K562 (cell line): ENCODE measurements at regions not wholly inside any gene's neighbourhood (a gene's known extent, or its start where the extent isn't known, plus 50 kb on each side); places are given as distances from the start of the nearest gene placed in this dataset.

Source experiments
- BCL6 ChIP-seq: fragments of 250-450 bp; sonication (Bioruptor Pico); IDR thresholded peaks from 2 replicates; pipeline ENCODE4 v1.4.0; 2020
- BDP1 ChIP-seq: IDR thresholded peaks from 3 replicates; pipeline ENCODE4 v1.6.1; 2011; ENCODE audit not compliant: insufficient read length, insufficient read depth
- CEBPZ ChIP-seq: fragments of 150-350 bp; IDR thresholded peaks from 2 replicates; pipeline ENCODE4 v1.6.1; 2014; ENCODE audit warnings: low read depth, mild to moderate bottlenecking, low read length, borderline replicate concordance
- FOXJ3 ChIP-seq: sonication (generic); formaldehyde crosslinking; IDR thresholded peaks from 2 replicates; pipeline ENCODE4 v1.4.0; 2020; ENCODE audit warnings: mild to moderate bottlenecking, missing genetic modification reagents
- FOXP1 ChIP-seq: sonication (generic); formaldehyde crosslinking; IDR thresholded peaks from 2 replicates; pipeline ENCODE4 v1.8.0; 2022; ENCODE audit warnings: mild to moderate bottlenecking, missing genetic modification reagents
- LCOR ChIP-seq: sonication (generic); formaldehyde crosslinking; IDR thresholded peaks from 2 replicates; pipeline ENCODE4 v1.8.0; 2022; ENCODE audit warnings: mild to moderate bottlenecking, missing genetic modification reagents
- PBX2 ChIP-seq, 2 experiments: IDR thresholded peaks in 1 of 2; conservative IDR thresholded peaks in 1 of 2; 2 replicates each; pipeline ENCODE4 v1.6.1; 2016; ENCODE audit warnings: low read depth in 2 of 2, mild to moderate bottlenecking in 1 of 2, missing compliant biosample characterization in 1 of 2, missing genetic modification characterization in 1 of 2, moderate library complexity in 1 of 2
- RERE ChIP-seq: sonication (generic); formaldehyde crosslinking; IDR thresholded peaks from 2 replicates; pipeline ENCODE4 v1.8.0; 2023; ENCODE audit warnings: missing genetic modification reagents, mild to moderate bottlenecking, borderline replicate concordance
- RUNX1 ChIP-seq: sonication (generic); IDR thresholded peaks from 2 replicates; pipeline ENCODE4 v1.6.1; 2016; ENCODE audit warnings: antibody characterized with exemption, low read depth
- TAF9B ChIP-seq: fragments of 450-650 bp; IDR thresholded peaks from 2 replicates; pipeline ENCODE4 v1.6.1; 2018; ENCODE audit warnings: mild to moderate bottlenecking; ENCODE audit not compliant: partially characterized antibody
- ZBTB9 ChIP-seq: fragments of 450-650 bp; formaldehyde crosslinking; IDR thresholded peaks from 2 replicates; pipeline ENCODE4 v1.4.0; 2020; ENCODE audit warnings: mild to moderate bottlenecking, moderate library complexity

- TF ChIP-seq ZBTB9 (CRISPR knock-in tag) (no peak), BCL6 (no peak), FOXP1 (CRISPR knock-in tag) (no peak), LCOR (CRISPR knock-in tag) (no peak), TAF9B (no peak), CEBPZ (no peak), RUNX1 (no peak), RERE (CRISPR knock-in tag) (no peak), FOXJ3 (CRISPR knock-in tag) (no peak), BDP1 (no peak), PBX2 (CRISPR knock-in tag; IDR thresholded peaks at IDR 0.05; ENCODE audit: low read depth) (no peak), PBX2 (tag; conservative IDR thresholded peaks at IDR 0.05; ENCODE audit: low read depth) (no peak)
- TF ChIP-seq, all 486 proteins: peak for 0
Measured at GRCh38 chr2:238710032-238710735, 137.7 kb upstream of the TWIST2 start (continued).
